CD4-positive, alpha-beta T cell treated with Interferon gamma for 1 hour (primary cell): ENCODE measurements at regions not wholly inside any gene's neighbourhood (a gene's known extent, or its start where the extent isn't known, plus 50 kb on each side); places are given as distances from the start of the nearest gene placed in this dataset.

Source experiments
- DNase-seq: peaks from one replicate; pipeline ENCODE4 v3.0.0-alpha.2; 2020

- DNase-seq, result peak; percentile 32
Observed at GRCh38 chr6:14276667-14277404, 159.3 kb downstream of the CD83 start.

GRCh38 chr6:14277405-14277930 is 159.9 kb downstream of the CD83 start:
- DNase-seq, result no peak

- no peak for DNase-seq
Observed at GRCh38 chr6:14278006-14278405, 160.4 kb downstream of the CD83 start.

- DNase-seq, result no peak
Observed at GRCh38 chr6:14278446-14278845, 160.9 kb downstream of the CD83 start.

- DNase-seq, result no peak
Observed at GRCh38 chr6:14280006-14280510, 162.5 kb downstream of the CD83 start.

GRCh38 chr6:14280766-14281293 is 163.3 kb downstream of the CD83 start:
- DNase-seq, result no peak

GRCh38 chr6:14281811-14282660 is 164.5 kb downstream of the CD83 start:
- DNase-seq, result no peak

- DNase-seq, result no peak
Observed at GRCh38 chr6:14282854-14283505, 165.4 kb downstream of the CD83 start.

GRCh38 chr6:14283600-14284235 is 166.1 kb downstream of the CD83 start:
- DNase-seq, result no peak

- DNase-seq, result no peak
Observed at GRCh38 chr6:14284969-14285590, 167.5 kb downstream of the CD83 start.

GRCh38 chr6:14286144-14286543 is 168.6 kb downstream of the CD83 start:
- DNase-seq, result no peak

- no peak for DNase-seq
Observed at GRCh38 chr6:14286634-14287428, 169.3 kb downstream of the CD83 start.

- no peak for DNase-seq
Observed at GRCh38 chr6:14287707-14288106, 170.1 kb downstream of the CD83 start.

- DNase-seq, result no peak
Observed at GRCh38 chr6:14288910-14289309, 171.3 kb downstream of the CD83 start.

GRCh38 chr6:14290041-14290771 is 172.6 kb downstream of the CD83 start:
- DNase-seq, result no peak

GRCh38 chr6:14290772-14291330 is 173.3 kb downstream of the CD83 start:
- DNase-seq, result no peak

GRCh38 chr6:14291331-14291730 is 173.8 kb downstream of the CD83 start:
- no peak for DNase-seq

- no peak for DNase-seq
Observed at GRCh38 chr6:14292119-14292518, 174.5 kb downstream of the CD83 start.

- no peak for DNase-seq
Observed at GRCh38 chr6:14294270-14294951, 176.8 kb downstream of the CD83 start.
